HG03442 (cell line): ENCODE measurements at regions not wholly inside any gene's neighbourhood (a gene's known extent, or its start where the extent isn't known, plus 50 kb on each side); places are given as distances from the start of the nearest gene placed in this dataset.
"Not testable (repeated sequence)": the region's sequence is repeated elsewhere in the genome, so short reads cannot be mapped to it uniquely, and the experiment has no call there.

Experiments
- ATAC-seq: cut with Tn5 transposase; IDR thresholded peaks from one replicate; pipeline ENCODE4 v1.9.1; 2021; ENCODE audit warnings: mild to moderate bottlenecking, moderate library complexity; ENCODE audit not compliant: unreplicated experiment

DNA sequence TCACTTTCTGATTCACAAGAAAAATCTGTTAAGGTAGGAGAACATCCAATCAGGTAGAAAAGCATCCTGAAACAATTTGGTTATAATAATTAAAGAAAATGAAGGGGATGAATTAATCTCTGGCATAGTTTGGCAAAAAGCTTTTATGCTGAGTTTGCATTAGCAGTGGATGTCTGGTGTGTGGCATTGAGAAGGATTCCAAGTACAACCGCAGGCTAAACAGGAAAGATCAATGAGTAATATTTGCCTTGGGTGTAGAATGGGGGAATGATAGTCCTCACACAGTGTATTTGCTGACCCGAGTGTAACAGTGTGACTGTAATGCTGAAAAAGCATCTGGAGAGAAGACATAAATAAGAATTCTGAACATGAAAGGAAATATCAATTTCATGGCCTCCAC, 68.3 kb upstream of the SESTD1 start:
- no peak for ATAC-seq

DNA sequence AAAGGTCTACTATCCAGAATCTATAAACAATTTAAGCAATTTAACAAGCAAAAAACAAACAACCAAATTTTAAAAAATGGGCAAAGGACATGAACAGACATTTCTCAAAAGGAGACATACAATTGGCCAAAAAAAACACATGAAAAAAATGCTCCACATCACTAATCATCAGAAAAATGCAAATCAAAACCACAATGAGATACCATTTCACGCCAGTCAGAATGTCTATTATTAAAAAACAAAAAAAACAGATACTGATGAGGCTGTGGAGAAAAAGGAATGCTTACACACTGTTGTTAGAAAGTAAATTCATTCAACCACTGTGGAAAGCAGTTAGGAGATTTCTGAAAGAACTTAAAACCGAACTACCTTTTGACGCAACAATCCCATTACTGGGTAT, 66.4 kb upstream of the SESTD1 start:
- ATAC-seq: no peak

DNA sequence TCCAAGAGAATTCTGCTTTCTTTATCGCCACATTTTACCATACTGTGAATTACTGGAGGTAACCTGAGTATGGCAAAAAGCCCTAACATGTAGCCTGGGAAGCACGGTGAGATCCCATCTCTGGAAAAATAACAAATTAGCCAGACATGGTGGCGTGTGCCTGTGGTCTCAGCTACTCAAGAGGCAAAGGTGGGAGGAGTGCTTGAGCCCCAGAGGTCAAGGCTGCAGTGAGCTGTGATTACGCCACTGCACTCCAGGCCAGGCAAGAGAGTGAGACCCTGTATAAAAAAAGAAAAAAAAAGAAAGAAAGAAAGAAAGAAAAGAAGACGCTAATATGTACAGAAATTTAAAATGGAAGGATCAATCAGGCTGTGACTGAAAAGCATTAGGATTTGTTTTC, 57.7 kb upstream of the SESTD1 start:
- ATAC-seq: no peak

- not testable (repeated sequence) for ATAC-seq
Measured at GRCh38 chr2:179321034-179321433, 56.4 kb upstream of the SESTD1 start.

GRCh38 chr2:179314729-179315128, 50.1 kb upstream of the SESTD1 start:
- ATAC-seq: not testable (repeated sequence)
